Adrenal gland (tissue), 9 donors: ENCODE measurements at regions not wholly inside any gene's neighbourhood (a gene's known extent, or its start where the extent isn't known, plus 50 kb on each side); places are given as distances from the start of the nearest gene placed in this dataset.
A peak's percentile ranks its signal among the peaks of the same experiment; 100 is the strongest.

ENCODE experiments used
- DNase-seq, 7 donors: peaks; one replicate each; pipeline ENCODE4 v3.0.0-alpha.2; 2019 to 2020
- H3K27ac ChIP-seq, 5 donors: fragments of 200-600 bp; sonication (generic) in 4 of 5; 1 replicate in 3 of 5; 2 replicates in 2 of 5; pipeline versions ENCODE4 v1.5.1 to v1.8.0; 2016 to 2020; ENCODE audit warnings: mild to moderate bottlenecking in 1 of 5
- H3K27me3 ChIP-seq: fragments of 200-600 bp; 2 replicates; pipeline ENCODE4 v1.8.0; 2021
- H3K36me3 ChIP-seq, 2 donors: fragments of 200-600 bp; replicated peaks in 1 of 2; 1 replicate in 1 of 2; 2 replicates in 1 of 2; pipeline versions ENCODE4 v1.5.1 to v1.8.0; 2018 to 2022
- H3K4me1 ChIP-seq, 2 donors: fragments of 200-600 bp; replicated peaks in 1 of 2; 1 replicate in 1 of 2; 2 replicates in 1 of 2; pipeline versions ENCODE4 v1.5.1 to v1.8.0; 2018 to 2021
- H3K4me3 ChIP-seq, 4 donors: fragments of 200-600 bp; sonication (generic) in 3 of 4; one replicate each; pipeline ENCODE4 v1.5.1; 2016 to 2018
- H3K9me3 ChIP-seq, 3 donors: fragments of 200-600 bp; sonication (generic) in 1 of 3; replicated peaks in 1 of 3; 1 replicate in 2 of 3; 2 replicates in 1 of 3; pipeline versions ENCODE4 v1.5.1 to v1.8.0; 2016 to 2021
- CTCF ChIP-seq, 6 experiments: fragments of 450-650 bp in 4 of 6; fragments of 200-600 bp in 2 of 6; sonication (generic) in 1 of 6; IDR thresholded peaks; 1 replicate in 5 of 6; 2 replicates in 1 of 6; pipeline versions ENCODE4 v1.5.1 to v1.8.0; 2016 to 2021; ENCODE audit warnings: antibody characterized with exemption in 6 of 6, mild to moderate bottlenecking in 2 of 6, moderate library complexity in 1 of 6
- POLR2A ChIP-seq, 2 donors: fragments of 450-650 bp; IDR thresholded peaks; one replicate each; pipeline ENCODE4 v1.6.1; 2017; ENCODE audit warnings: antibody characterized with exemption in 2 of 2, mild to moderate bottlenecking in 2 of 2, moderate library complexity in 1 of 2
- WGBS, 4 donors: extraction: QIAGEN DNeasy Blood & Tissue Kit in 2 of 4; methylation state at CpG; one replicate each; pipeline versions ENCODE4 v1.1.5 to v1.1.7; 2013 to 2017; 5-methylcytosine and 5-hydroxymethylcytosine counted together
- intact Hi-C, 2 donors: fragments of 100-400 bp; cut with DNase I; formaldehyde crosslinking; loops; one replicate each; pipeline versions ENCODE4 v1.14.1 to v1.15.0; 2022 to 2023
- donor health status: healthy with polysubstance abuse.
- donor health status: Bipolar disorder and iron deficiency.
- donor health status: DM: yes; HTN: yes; CAD: no.
- donor health status: DM: no; HTN: no; CAD: no.
- donor health status: DM: no; HTN: no; CAD: no.

- Histone ChIP-seq H3K27ac (no peak overlapping the region), H3K36me3 (no peaks in the 10 kb centered on the region), H3K9me3 (no peaks in the 10 kb centered on the region), H3K4me1 (peaks cover 0 to 12% of the 10 kb centered on the region in 2 donors), H3K4me3 (no peak overlapping the region), H3K27me3 (no peaks in the 10 kb centered on the region)
- intact Hi-C loops = no loop called here
- TF ChIP-seq CTCF (IDR thresholded peaks at IDR 0.05) (no peak), POLR2A (IDR thresholded peaks at IDR 0.05) (no peak)
- WGBS, 4 donors = 29 to 57% (median 52%) methylated on average over 2 to 4 of the region's 4 CpGs
- peak in 1 of 7 donors; percentile 5 for DNase-seq
Measured at GRCh38 chr17:77688369-77688768, 270.1 kb upstream of the TNRC6C start.

- Histone ChIP-seq H3K27ac (no peak overlapping the region), H3K9me3 (no peaks in the 10 kb centered on the region), H3K36me3 (no peaks in the 10 kb centered on the region), H3K4me3 (peak overlapping the region in 1 of 4 donors; percentile 18), H3K4me1 (peaks cover 0 to 12% of the 10 kb centered on the region in 2 donors), H3K27me3 (no peaks in the 10 kb centered on the region)
- 35 to 44% (median 37%) methylated on average over 21 to 24 of the region's 24 CpGs for WGBS, 4 donors
- TF ChIP-seq CTCF (IDR thresholded peaks at IDR 0.05) = no peak
- TF ChIP-seq POLR2A (IDR thresholded peaks at IDR 0.05) = no peak
- intact Hi-C loops = no loop called here
- peak in 1 of 7 donors; percentile 47 for DNase-seq
Measured at GRCh38 chr17:77690271-77691161, 268.0 kb upstream of the TNRC6C start.

GRCh38 chr17:77691216-77692085 lies 267.1 kb upstream of the TNRC6C start:
- H3K9me3 ChIP-seq = no peaks in the 10 kb centered on the region
- peak in 1 of 7 donors; percentile 33 for DNase-seq
- H3K27ac ChIP-seq = no peak overlapping the region
- H3K27me3 ChIP-seq = no peaks in the 10 kb centered on the region
- no peak for TF ChIP-seq POLR2A (IDR thresholded peaks at IDR 0.05)
- TF ChIP-seq CTCF (IDR thresholded peaks at IDR 0.05) = no peak
- no peaks in the 10 kb centered on the region for H3K36me3 ChIP-seq
- WGBS, 4 donors = 88 to 91% (median 90%) methylated on average over 10 to 21 of the region's 21 CpGs
- intact Hi-C loops = no loop called here
- H3K4me1 ChIP-seq = peaks cover 0 to 12% of the 10 kb centered on the region in 2 donors
- H3K4me3 ChIP-seq = no peak overlapping the region

- no peak for TF ChIP-seq POLR2A (IDR thresholded peaks at IDR 0.05)
- TF ChIP-seq CTCF (IDR thresholded peaks at IDR 0.05) = no peak
- no peak overlapping the region for H3K27ac ChIP-seq
- peak; percentile 48 to 81 (median 74) for DNase-seq
- intact Hi-C loops = no loop called here
- no peaks in the 10 kb centered on the region for H3K27me3 ChIP-seq
- WGBS, 4 donors = 57 to 72% (median 65%) methylated on average over 12 of the region's 12 CpGs
- no peaks in the 10 kb centered on the region for H3K9me3 ChIP-seq
- no peak overlapping the region for H3K4me3 ChIP-seq
- peaks cover 0 to 12% of the 10 kb centered on the region in 2 donors for H3K4me1 ChIP-seq
- H3K36me3 ChIP-seq = no peaks in the 10 kb centered on the region
Measured at GRCh38 chr17:77692571-77693161, 265.8 kb upstream of the TNRC6C start.
